Neural cell (in vitro differentiated cells): ENCODE measurements at regions not wholly inside any gene's neighbourhood (a gene's known extent, or its start where the extent isn't known, plus 50 kb on each side); places are given as distances from the start of the nearest gene placed in this dataset.

Experiments used
- H2AFZ ChIP-seq: fragments of 200-600, 300-800 bp; sonication (generic), shearing (Covaris generic); 2 replicates; pipeline ENCODE4 v1.6.0; 2014; ENCODE audit warnings: low read depth, mild to moderate bottlenecking, antibody characterized with exemption, low read length, moderate library complexity
- H3F3A ChIP-seq: fragments of 200-600 bp; shearing (Covaris generic); 2 replicates; pipeline ENCODE4 v1.6.1; 2016; ENCODE audit warnings: mild to moderate bottlenecking, moderate library complexity, mixed read lengths, antibody characterized with exemption, low read length; ENCODE audit not compliant: insufficient read depth, poor library complexity, severe bottlenecking
- H3K27ac ChIP-seq: fragments of 200-600, 300-800 bp; sonication (generic), shearing (Covaris generic); 2 replicates; pipeline ENCODE4 v1.5.1; 2014; ENCODE audit warnings: mild to moderate bottlenecking, low read length, moderate library complexity
- H3K27me3 ChIP-seq: fragments of 300-800, 200-600 bp; sonication (generic), shearing (Covaris generic); 2 replicates; pipeline ENCODE4 v1.6.0; 2014; ENCODE audit warnings: mild to moderate bottlenecking, low read depth, low read length, moderate library complexity; ENCODE audit not compliant: insufficient read depth
- H3K36me3 ChIP-seq: fragments of 300-800, 200-600 bp; sonication (generic), shearing (Covaris generic); 2 replicates; pipeline ENCODE4 v1.5.1; 2014; ENCODE audit warnings: mild to moderate bottlenecking, antibody characterized with exemption, low read length, moderate library complexity; ENCODE audit not compliant: insufficient read depth
- H3K4me2 ChIP-seq: fragments of 300-800, 200-600 bp; sonication (generic), shearing (Covaris generic); 2 replicates; pipeline ENCODE4 v1.6.0; 2014; ENCODE audit warnings: mild to moderate bottlenecking, low read length
- H3K4me3 ChIP-seq: fragments of 300-800, 200-600 bp; sonication (generic), shearing (Covaris generic); 2 replicates; pipeline ENCODE4 v1.5.1; 2014; ENCODE audit warnings: mild to moderate bottlenecking, low read length, moderate library complexity
- H3K79me2 ChIP-seq: fragments of 200-600 bp; shearing (Covaris generic); replicated peaks from 2 replicates; pipeline ENCODE4 v1.6.0; 2014; ENCODE audit warnings: mild to moderate bottlenecking, low read length, moderate library complexity; ENCODE audit not compliant: insufficient read depth
- H3K9ac ChIP-seq: fragments of 300-800, 200-600 bp; sonication (generic), shearing (Covaris generic); 2 replicates; pipeline ENCODE4 v1.6.1; 2016; ENCODE audit warnings: mild to moderate bottlenecking, low read length, mixed read lengths
- H3K9me2 ChIP-seq: fragments of 200-600 bp; shearing (Covaris generic); 2 replicates; pipeline ENCODE4 v1.6.1; 2016; ENCODE audit warnings: mild to moderate bottlenecking, low read length, mixed read lengths; ENCODE audit not compliant: insufficient read depth
- H3K9me3 ChIP-seq: fragments of 200-600, 300-800 bp; sonication (generic), shearing (Covaris generic); 2 replicates; pipeline ENCODE4 v1.6.1; 2016; ENCODE audit warnings: mild to moderate bottlenecking, mixed run types, low read length, moderate library complexity, mixed read lengths
- H4K20me1 ChIP-seq: fragments of 200-600 bp; shearing (Covaris generic); 2 replicates; pipeline ENCODE4 v1.6.1; 2016; ENCODE audit warnings: mild to moderate bottlenecking, mixed run types; ENCODE audit not compliant: insufficient read depth
- EP300 ChIP-seq: fragments of 450-650 bp; conservative IDR thresholded peaks from 2 replicates; pipeline ENCODE4 v1.6.1; 2014; ENCODE audit warnings: antibody characterized with exemption, mild to moderate bottlenecking, moderate library complexity; ENCODE audit not compliant: poor library complexity, severe bottlenecking
- EZH2 ChIP-seq: fragments of 200-600, 300-800 bp; shearing (Covaris generic), sonication (generic); IDR thresholded peaks from 2 replicates; pipeline ENCODE4 v1.6.1; 2014; ENCODE audit warnings: antibody characterized with exemption, low read length, borderline replicate concordance, mild to moderate bottlenecking; ENCODE audit not compliant: insufficient read depth, poor library complexity, severe bottlenecking
- MXI1 ChIP-seq: fragments of 450-650 bp; conservative IDR thresholded peaks from 2 replicates; pipeline ENCODE4 v1.6.1; 2014; ENCODE audit warnings: antibody characterized with exemption, mild to moderate bottlenecking; ENCODE audit not compliant: poor library complexity, severe bottlenecking
- POLR2AphosphoS5 ChIP-seq: IDR thresholded peaks from 2 replicates; pipeline ENCODE4 v1.6.1; 2012
- RAD21 ChIP-seq: fragments of 450-650 bp; conservative IDR thresholded peaks from 2 replicates; pipeline ENCODE4 v1.6.1; 2014; ENCODE audit warnings: antibody characterized with exemption, mild to moderate bottlenecking, moderate library complexity
- REST ChIP-seq: IDR thresholded peaks from 2 replicates; pipeline ENCODE4 v1.6.1; 2012; ENCODE audit warnings: borderline replicate concordance
- SMC3 ChIP-seq: fragments of 450-650 bp; conservative IDR thresholded peaks from 2 replicates; pipeline ENCODE4 v1.6.1; 2014; ENCODE audit warnings: antibody characterized with exemption, mild to moderate bottlenecking, moderate library complexity; ENCODE audit not compliant: poor library complexity
- TAF1 ChIP-seq: IDR thresholded peaks from 2 replicates; pipeline ENCODE4 v1.6.1; 2012; ENCODE audit warnings: low read depth
- TF ChIP-seq, protein P1 (sequence below): fragments of 450-650 bp; IDR thresholded peaks from 2 replicates; pipeline ENCODE4 v1.5.1; 2014; ENCODE audit warnings: antibody characterized with exemption, mild to moderate bottlenecking, moderate library complexity; ENCODE audit not compliant: poor library complexity, severe bottlenecking

- Histone ChIP-seq H2AFZ (no peak overlapping the region), H3K27ac (no peak overlapping the region), H3K36me3 (no peaks in the 10 kb centered on the region), H3K9ac (no peak overlapping the region), H4K20me1 (no peaks in the 10 kb centered on the region), H3K79me2 (no peaks in the 10 kb centered on the region), H3F3A (no peaks in the 10 kb centered on the region), H3K4me2 (no peak overlapping the region), H3K9me3 (no peaks in the 10 kb centered on the region), H3K9me2 (no peaks in the 10 kb centered on the region), H3K4me3 (no peak overlapping the region), H3K27me3 (no peaks in the 10 kb centered on the region)
- TF ChIP-seq EZH2 (no peak), MXI1 (no peak), POLR2AphosphoS5 (no peak), SMC3 (no peak), RAD21 (no peak), REST (no peak), EP300 (no peak), TAF1 (no peak)
- TF ChIP-seq, protein P1, sequence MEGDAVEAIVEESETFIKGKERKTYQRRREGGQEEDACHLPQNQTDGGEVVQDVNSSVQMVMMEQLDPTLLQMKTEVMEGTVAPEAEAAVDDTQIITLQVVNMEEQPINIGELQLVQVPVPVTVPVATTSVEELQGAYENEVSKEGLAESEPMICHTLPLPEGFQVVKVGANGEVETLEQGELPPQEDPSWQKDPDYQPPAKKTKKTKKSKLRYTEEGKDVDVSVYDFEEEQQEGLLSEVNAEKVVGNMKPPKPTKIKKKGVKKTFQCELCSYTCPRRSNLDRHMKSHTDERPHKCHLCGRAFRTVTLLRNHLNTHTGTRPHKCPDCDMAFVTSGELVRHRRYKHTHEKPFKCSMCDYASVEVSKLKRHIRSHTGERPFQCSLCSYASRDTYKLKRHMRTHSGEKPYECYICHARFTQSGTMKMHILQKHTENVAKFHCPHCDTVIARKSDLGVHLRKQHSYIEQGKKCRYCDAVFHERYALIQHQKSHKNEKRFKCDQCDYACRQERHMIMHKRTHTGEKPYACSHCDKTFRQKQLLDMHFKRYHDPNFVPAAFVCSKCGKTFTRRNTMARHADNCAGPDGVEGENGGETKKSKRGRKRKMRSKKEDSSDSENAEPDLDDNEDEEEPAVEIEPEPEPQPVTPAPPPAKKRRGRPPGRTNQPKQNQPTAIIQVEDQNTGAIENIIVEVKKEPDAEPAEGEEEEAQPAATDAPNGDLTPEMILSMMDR = no peak
Observed at GRCh38 chr1:58317086-58317485, 229.4 kb downstream of the OMA1 start.

DNA sequence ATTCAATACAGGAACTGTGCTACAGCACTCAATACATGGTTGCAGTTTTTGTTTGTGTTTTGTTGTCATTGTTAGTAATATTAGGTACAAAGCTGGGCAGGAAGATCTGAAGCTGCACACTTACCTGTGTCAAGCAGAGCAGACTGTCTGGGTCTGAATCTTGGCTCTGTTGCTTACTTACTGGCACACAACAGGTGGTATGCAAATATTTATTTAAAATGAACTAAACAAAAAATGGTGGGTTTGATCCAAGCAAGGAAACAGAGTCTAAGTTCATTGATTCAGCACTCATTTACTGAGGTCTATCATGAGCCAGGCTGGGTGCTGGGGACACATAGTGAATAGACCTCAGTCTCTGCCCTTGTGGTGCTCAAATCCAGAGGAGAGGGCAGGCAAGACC, 230.4 kb downstream of the OMA1 start:
- no peak for TF ChIP-seq TAF1
- no peak overlapping the region for H3K9ac ChIP-seq
- no peaks in the 10 kb centered on the region for H4K20me1 ChIP-seq
- no peaks in the 10 kb centered on the region for H3K27me3 ChIP-seq
- H3K4me3 ChIP-seq = no peak overlapping the region
- no peak overlapping the region for H2AFZ ChIP-seq
- H3K9me2 ChIP-seq = no peaks in the 10 kb centered on the region
- H3K36me3 ChIP-seq = no peaks in the 10 kb centered on the region
- H3K9me3 ChIP-seq = no peaks in the 10 kb centered on the region
- no peak overlapping the region for H3K4me2 ChIP-seq
- no peak overlapping the region for H3K27ac ChIP-seq
- no peaks in the 10 kb centered on the region for H3K79me2 ChIP-seq
- no peaks in the 10 kb centered on the region for H3F3A ChIP-seq

DNA sequence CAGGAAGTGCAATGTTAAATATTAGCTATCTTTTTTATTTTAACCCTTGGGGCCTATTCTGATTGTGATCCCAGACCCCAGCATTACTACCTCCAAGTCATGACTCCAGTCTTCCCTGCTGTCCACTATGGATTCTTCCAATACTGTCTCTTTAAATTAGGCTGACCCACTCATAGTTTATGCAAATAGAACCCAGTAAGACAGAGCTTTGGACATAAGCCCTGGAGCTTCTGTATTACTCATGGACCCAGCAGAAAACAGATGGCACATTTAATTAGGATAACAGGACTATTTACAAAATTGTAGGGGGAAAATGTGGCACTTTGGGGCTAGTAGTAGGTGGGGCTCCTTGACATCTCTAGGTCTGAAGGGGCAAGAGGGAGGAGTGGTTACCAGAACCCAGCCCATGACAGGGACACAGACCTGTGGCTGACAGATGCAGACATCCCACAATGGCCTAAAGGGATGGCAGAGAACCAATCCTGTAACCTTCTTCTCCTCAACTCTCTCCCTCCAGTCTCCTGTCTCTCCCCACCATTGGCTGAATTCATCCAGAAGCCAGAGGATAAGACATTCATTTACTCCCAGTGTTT, 233.5 kb downstream of the OMA1 start:
- Histone ChIP-seq H2AFZ (no peak overlapping the region), H3F3A (no peaks in the 10 kb centered on the region), H3K9me3 (no peaks in the 10 kb centered on the region), H4K20me1 (no peaks in the 10 kb centered on the region), H3K4me3 (no peak overlapping the region), H3K4me2 (no peak overlapping the region), H3K9ac (no peak overlapping the region), H3K27ac (no peak overlapping the region), H3K9me2 (no peaks in the 10 kb centered on the region), H3K27me3 (no peaks in the 10 kb centered on the region), H3K79me2 (no peaks in the 10 kb centered on the region), H3K36me3 (no peaks in the 10 kb centered on the region)
- no peak for TF ChIP-seq POLR2AphosphoS5
- TF ChIP-seq REST = no peak
- TF ChIP-seq MXI1 = no peak
- no peak for TF ChIP-seq RAD21
- no peak for TF ChIP-seq EZH2
- TF ChIP-seq SMC3 = no peak
- TF ChIP-seq TAF1 = no peak
- TF ChIP-seq EP300 = no peak
